ENCODE measurements at regions not wholly inside any gene's neighbourhood (a gene's known extent, or its start where the extent isn't known, plus 50 kb on each side); places are given as distances from the start of the nearest gene placed in this dataset.

DNA sequence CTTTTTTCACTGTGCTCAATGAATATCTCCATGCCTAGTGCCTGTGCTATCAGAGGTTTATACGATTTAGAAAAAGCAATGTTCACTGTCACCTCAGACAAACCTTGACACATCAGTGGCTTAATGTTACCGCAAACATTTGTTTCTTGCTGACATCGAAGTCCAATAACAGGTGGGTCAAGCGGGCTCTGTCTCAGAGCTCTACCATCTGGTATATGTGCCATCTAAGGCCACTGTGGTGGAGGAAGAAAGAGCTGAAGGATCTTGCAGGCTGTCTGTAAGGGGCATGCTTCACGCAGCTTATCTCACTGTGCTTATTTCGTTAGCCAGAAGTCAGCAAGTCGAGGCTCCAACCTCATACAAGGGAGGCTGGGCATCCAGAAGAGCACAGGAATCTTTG, 189.5 kb upstream of the NTF3 start:
- TF ChIP-seq, protein P1, sequence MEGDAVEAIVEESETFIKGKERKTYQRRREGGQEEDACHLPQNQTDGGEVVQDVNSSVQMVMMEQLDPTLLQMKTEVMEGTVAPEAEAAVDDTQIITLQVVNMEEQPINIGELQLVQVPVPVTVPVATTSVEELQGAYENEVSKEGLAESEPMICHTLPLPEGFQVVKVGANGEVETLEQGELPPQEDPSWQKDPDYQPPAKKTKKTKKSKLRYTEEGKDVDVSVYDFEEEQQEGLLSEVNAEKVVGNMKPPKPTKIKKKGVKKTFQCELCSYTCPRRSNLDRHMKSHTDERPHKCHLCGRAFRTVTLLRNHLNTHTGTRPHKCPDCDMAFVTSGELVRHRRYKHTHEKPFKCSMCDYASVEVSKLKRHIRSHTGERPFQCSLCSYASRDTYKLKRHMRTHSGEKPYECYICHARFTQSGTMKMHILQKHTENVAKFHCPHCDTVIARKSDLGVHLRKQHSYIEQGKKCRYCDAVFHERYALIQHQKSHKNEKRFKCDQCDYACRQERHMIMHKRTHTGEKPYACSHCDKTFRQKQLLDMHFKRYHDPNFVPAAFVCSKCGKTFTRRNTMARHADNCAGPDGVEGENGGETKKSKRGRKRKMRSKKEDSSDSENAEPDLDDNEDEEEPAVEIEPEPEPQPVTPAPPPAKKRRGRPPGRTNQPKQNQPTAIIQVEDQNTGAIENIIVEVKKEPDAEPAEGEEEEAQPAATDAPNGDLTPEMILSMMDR (IDR thresholded peaks at IDR 0.05): no peak
- TF ChIP-seq POLR2A (IDR thresholded peaks at IDR 0.05): no peak

Measured in testis (tissue), 2 donors.